Hepatocyte (in vitro differentiated cells): ENCODE measurements at regions not wholly inside any gene's neighbourhood (a gene's known extent, or its start where the extent isn't known, plus 50 kb on each side); places are given as distances from the start of the nearest gene placed in this dataset.

Source experiments
- DNase-seq: peaks from one replicate; pipeline ENCODE4 v3.0.0-alpha.2; 2016; ENCODE audit warnings: low spot score
- H2AFZ ChIP-seq: fragments of 200-600 bp; sonication (generic); 2 replicates; pipeline ENCODE4 v1.6.0; 2016; ENCODE audit warnings: antibody characterized with exemption, mild to moderate bottlenecking
- H3K27ac ChIP-seq: fragments of 200-600 bp; sonication (generic); 2 replicates; pipeline ENCODE4 v1.5.1; 2016; ENCODE audit warnings: mild to moderate bottlenecking
- H3K27me3 ChIP-seq: fragments of 200-600 bp; sonication (generic); 2 replicates; pipeline ENCODE4 v1.6.1; 2016
- H3K36me3 ChIP-seq: fragments of 200-600 bp; sonication (generic); replicated peaks from 2 replicates; pipeline ENCODE4 v1.5.1; 2016; ENCODE audit warnings: low read depth; ENCODE audit not compliant: insufficient read depth
- H3K4me1 ChIP-seq: fragments of 200-600 bp; sonication (generic); 2 replicates; pipeline ENCODE4 v1.5.1; 2016; ENCODE audit warnings: mild to moderate bottlenecking, moderate library complexity; ENCODE audit not compliant: insufficient read depth
- H3K4me2 ChIP-seq: fragments of 200-600 bp; sonication (generic); 2 replicates; pipeline ENCODE4 v1.6.0; 2016
- H3K4me3 ChIP-seq: fragments of 200-600 bp; sonication (generic); 2 replicates; pipeline ENCODE4 v1.5.1; 2016; ENCODE audit warnings: mild to moderate bottlenecking
- H3K79me2 ChIP-seq: fragments of 200-600 bp; sonication (generic); 2 replicates; pipeline ENCODE4 v1.6.0; 2017; ENCODE audit warnings: mild to moderate bottlenecking
- H3K9me2 ChIP-seq: fragments of 200-600 bp; sonication (generic); replicated peaks from 2 replicates; pipeline ENCODE4 v1.6.0; 2017; ENCODE audit warnings: mild to moderate bottlenecking; ENCODE audit not compliant: insufficient read depth
- H3K9me3 ChIP-seq: fragments of 200-600 bp; sonication (generic); 2 replicates; pipeline ENCODE4 v1.5.1; 2016; ENCODE audit warnings: low read depth, mild to moderate bottlenecking
- H4K20me1 ChIP-seq: fragments of 200-600 bp; sonication (generic); 2 replicates; pipeline ENCODE4 v1.6.0; 2016; ENCODE audit warnings: mild to moderate bottlenecking; ENCODE audit not compliant: insufficient read depth, poor library complexity, severe bottlenecking
- EZH2 ChIP-seq: fragments of 200-600 bp; sonication (generic); IDR thresholded peaks from 2 replicates; pipeline ENCODE4 v1.6.1; 2016; ENCODE audit warnings: antibody characterized with exemption, mild to moderate bottlenecking, borderline replicate concordance
- EZH2phosphoT487 ChIP-seq: fragments of 200-600 bp; sonication (generic); IDR thresholded peaks from one replicate; pipeline ENCODE4 v1.6.1; 2018; ENCODE audit warnings: antibody characterized with exemption, mild to moderate bottlenecking, low read depth, moderate library complexity; ENCODE audit not compliant: unreplicated experiment, severe bottlenecking
- WGBS: methylation state at CpG from one replicate; pipeline ENCODE4 v1.1.6; 2016; ENCODE audit warnings: low lambda C conversion rate; ENCODE audit errors: missing lambda C conversion rate; 5-methylcytosine and 5-hydroxymethylcytosine counted together
- TF ChIP-seq, protein P1 (sequence below): fragments of 200-600 bp; sonication (generic); IDR thresholded peaks from 2 replicates; pipeline ENCODE4 v1.5.1; 2016; ENCODE audit warnings: antibody characterized with exemption, mild to moderate bottlenecking; ENCODE audit not compliant: poor library complexity

- H3K4me2 ChIP-seq, result no peak overlapping the region
- H4K20me1 ChIP-seq, result no peaks in the 10 kb centered on the region
- H3K36me3 ChIP-seq, result no peaks in the 10 kb centered on the region
- H3K9me3 ChIP-seq, result no peaks in the 10 kb centered on the region
- no peak overlapping the region for H3K27ac ChIP-seq
- H3K4me1 ChIP-seq, result peaks cover 6% of the 10 kb centered on the region
- no peak overlapping the region for H2AFZ ChIP-seq
- no peaks in the 10 kb centered on the region for H3K79me2 ChIP-seq
- H3K9me2 ChIP-seq, result no peaks in the 10 kb centered on the region
- H3K4me3 ChIP-seq, result no peak overlapping the region
- no peak for DNase-seq
- H3K27me3 ChIP-seq, result no peaks in the 10 kb centered on the region
- WGBS, result 97% methylated on average over 2 of the region's 2 CpGs
- TF ChIP-seq EZH2 (no peak), EZH2phosphoT487 (no peak)
- TF ChIP-seq, protein P1, sequence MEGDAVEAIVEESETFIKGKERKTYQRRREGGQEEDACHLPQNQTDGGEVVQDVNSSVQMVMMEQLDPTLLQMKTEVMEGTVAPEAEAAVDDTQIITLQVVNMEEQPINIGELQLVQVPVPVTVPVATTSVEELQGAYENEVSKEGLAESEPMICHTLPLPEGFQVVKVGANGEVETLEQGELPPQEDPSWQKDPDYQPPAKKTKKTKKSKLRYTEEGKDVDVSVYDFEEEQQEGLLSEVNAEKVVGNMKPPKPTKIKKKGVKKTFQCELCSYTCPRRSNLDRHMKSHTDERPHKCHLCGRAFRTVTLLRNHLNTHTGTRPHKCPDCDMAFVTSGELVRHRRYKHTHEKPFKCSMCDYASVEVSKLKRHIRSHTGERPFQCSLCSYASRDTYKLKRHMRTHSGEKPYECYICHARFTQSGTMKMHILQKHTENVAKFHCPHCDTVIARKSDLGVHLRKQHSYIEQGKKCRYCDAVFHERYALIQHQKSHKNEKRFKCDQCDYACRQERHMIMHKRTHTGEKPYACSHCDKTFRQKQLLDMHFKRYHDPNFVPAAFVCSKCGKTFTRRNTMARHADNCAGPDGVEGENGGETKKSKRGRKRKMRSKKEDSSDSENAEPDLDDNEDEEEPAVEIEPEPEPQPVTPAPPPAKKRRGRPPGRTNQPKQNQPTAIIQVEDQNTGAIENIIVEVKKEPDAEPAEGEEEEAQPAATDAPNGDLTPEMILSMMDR, result no peak
Measured at GRCh38 chr18:59047321-59048047, 92.2 kb upstream of the SEC11C start.

- DNase-seq, result no peak
- WGBS, result 90% methylated on average over 9 of the region's 9 CpGs
Measured at GRCh38 chr18:59048048-59048363, 91.7 kb upstream of the SEC11C start.

DNA sequence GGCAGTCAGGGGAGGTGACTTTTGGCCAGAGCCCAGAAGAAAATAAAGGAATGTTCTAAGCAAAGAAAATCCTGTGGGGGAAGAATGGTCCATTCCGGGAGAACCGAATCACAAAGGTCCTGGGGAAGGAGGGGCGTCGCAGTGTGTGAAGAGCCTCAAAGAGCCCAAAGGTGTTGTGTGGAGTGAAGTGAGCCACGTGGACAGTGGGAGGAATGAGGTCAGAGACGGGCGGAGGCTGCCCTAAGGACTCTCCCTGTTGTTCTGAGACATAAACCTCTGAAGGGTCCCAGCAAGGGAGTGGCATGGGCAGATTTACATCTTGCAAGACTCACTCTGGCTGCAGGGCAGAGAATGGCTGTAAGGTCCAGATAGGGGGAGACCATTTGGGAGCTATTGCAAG lies 91.3 kb upstream of the SEC11C start:
- Histone ChIP-seq H3K4me2 (no peak overlapping the region), H4K20me1 (no peaks in the 10 kb centered on the region), H3K27me3 (no peaks in the 10 kb centered on the region), H2AFZ (no peak overlapping the region), H3K79me2 (no peaks in the 10 kb centered on the region), H3K36me3 (no peaks in the 10 kb centered on the region), H3K9me3 (no peaks in the 10 kb centered on the region), H3K4me1 (peaks cover 13% of the 10 kb centered on the region), H3K27ac (no peak overlapping the region), H3K9me2 (no peaks in the 10 kb centered on the region), H3K4me3 (no peak overlapping the region)
- WGBS, result 61% methylated on average over 7 of the region's 7 CpGs
- TF ChIP-seq, protein P1, result no peak
- TF ChIP-seq EZH2phosphoT487 (no peak), EZH2 (no peak)
- no peak for DNase-seq

More at GRCh38 chr18:59048048-59048363, 91.7 kb upstream of the SEC11C start:
- TF ChIP-seq EZH2 (no peak), EZH2phosphoT487 (no peak)
- TF ChIP-seq, protein P1, result no peak
- Histone ChIP-seq H2AFZ (no peak overlapping the region), H3K36me3 (no peaks in the 10 kb centered on the region), H3K27ac (no peak overlapping the region), H3K4me3 (no peak overlapping the region), H3K4me2 (no peak overlapping the region), H3K79me2 (no peaks in the 10 kb centered on the region), H4K20me1 (no peaks in the 10 kb centered on the region), H3K4me1 (peaks cover 11% of the 10 kb centered on the region), H3K9me3 (no peaks in the 10 kb centered on the region), H3K27me3 (no peaks in the 10 kb centered on the region), H3K9me2 (no peaks in the 10 kb centered on the region)
